Sigmoid colon (tissue), 4 donors: ENCODE measurements at regions not wholly inside any gene's neighbourhood (a gene's known extent, or its start where the extent isn't known, plus 50 kb on each side); places are given as distances from the start of the nearest gene placed in this dataset.

ENCODE experiments used
- EP300 ChIP-seq, 4 donors: sonication (generic); formaldehyde crosslinking; IDR thresholded peaks; one replicate each; pipeline ENCODE4 v1.6.1; 2017; ENCODE audit warnings: antibody characterized with exemption in 4 of 4
- POLR2A ChIP-seq, 2 donors: fragments of 450-650 bp; IDR thresholded peaks; one replicate each; pipeline ENCODE4 v1.6.1; 2016; ENCODE audit warnings: antibody characterized with exemption in 2 of 2, mild to moderate bottlenecking in 2 of 2, moderate library complexity in 2 of 2
- POLR2AphosphoS5 ChIP-seq, 4 donors: sonication (generic); formaldehyde crosslinking; IDR thresholded peaks; one replicate each; pipeline ENCODE4 v1.6.1; 2017; ENCODE audit warnings: antibody characterized with exemption in 4 of 4
- TF ChIP-seq, protein P1 (sequence below), 4 experiments: fragments of 450-650 bp in 3 of 4; fragments of 200-600 bp in 1 of 4; IDR thresholded peaks; one replicate each; pipeline ENCODE4 v1.5.1; 2016 to 2019; ENCODE audit warnings: antibody characterized with exemption in 4 of 4, mild to moderate bottlenecking in 3 of 4, moderate library complexity in 2 of 4

GRCh38 chr6:74343804-74344203, 647.8 kb downstream of the CD109 start:
- TF ChIP-seq, protein P1, sequence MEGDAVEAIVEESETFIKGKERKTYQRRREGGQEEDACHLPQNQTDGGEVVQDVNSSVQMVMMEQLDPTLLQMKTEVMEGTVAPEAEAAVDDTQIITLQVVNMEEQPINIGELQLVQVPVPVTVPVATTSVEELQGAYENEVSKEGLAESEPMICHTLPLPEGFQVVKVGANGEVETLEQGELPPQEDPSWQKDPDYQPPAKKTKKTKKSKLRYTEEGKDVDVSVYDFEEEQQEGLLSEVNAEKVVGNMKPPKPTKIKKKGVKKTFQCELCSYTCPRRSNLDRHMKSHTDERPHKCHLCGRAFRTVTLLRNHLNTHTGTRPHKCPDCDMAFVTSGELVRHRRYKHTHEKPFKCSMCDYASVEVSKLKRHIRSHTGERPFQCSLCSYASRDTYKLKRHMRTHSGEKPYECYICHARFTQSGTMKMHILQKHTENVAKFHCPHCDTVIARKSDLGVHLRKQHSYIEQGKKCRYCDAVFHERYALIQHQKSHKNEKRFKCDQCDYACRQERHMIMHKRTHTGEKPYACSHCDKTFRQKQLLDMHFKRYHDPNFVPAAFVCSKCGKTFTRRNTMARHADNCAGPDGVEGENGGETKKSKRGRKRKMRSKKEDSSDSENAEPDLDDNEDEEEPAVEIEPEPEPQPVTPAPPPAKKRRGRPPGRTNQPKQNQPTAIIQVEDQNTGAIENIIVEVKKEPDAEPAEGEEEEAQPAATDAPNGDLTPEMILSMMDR (IDR thresholded peaks at IDR 0.05): no peak
- TF ChIP-seq POLR2AphosphoS5 (IDR thresholded peaks at IDR 0.05) (no peak), POLR2A (IDR thresholded peaks at IDR 0.05) (no peak), EP300 (IDR thresholded peaks at IDR 0.05) (no peak)
